ENCODE measurements at regions not wholly inside any gene's neighbourhood (a gene's known extent, or its start where the extent isn't known, plus 50 kb on each side); places are given as distances from the start of the nearest gene placed in this dataset.

- TF ChIP-seq FOXM1 (IDR thresholded peaks at IDR 0.05; ENCODE audit: borderline replicate concordance) (no peak), SUZ12 (IDR thresholded peaks at IDR 0.05) (no peak), TARDBP (IDR thresholded peaks at IDR 0.05) (no peak), BHLHE40 (IDR thresholded peaks at IDR 0.05; ENCODE audit: borderline replicate concordance) (no peak), FOXA1 (IDR thresholded peaks at IDR 0.05) (no peak), PKNOX1 (IDR thresholded peaks at IDR 0.05) (no peak), CTBP1 (IDR thresholded peaks at IDR 0.05; ENCODE audit: borderline replicate concordance) (no peak), SP1 (IDR thresholded peaks at IDR 0.05) (no peak), ELF4 (IDR thresholded peaks at IDR 0.05) (no peak), NFRKB (IDR thresholded peaks at IDR 0.05) (no peak), L3MBTL2 (conservative IDR thresholded peaks at IDR 0.05) (no peak), FOXK2 (IDR thresholded peaks at IDR 0.05) (no peak), LEF1 (IDR thresholded peaks at IDR 0.05; ENCODE audit: borderline replicate concordance) (no peak), ARNT (IDR thresholded peaks at IDR 0.05) (no peak)
These were observed 222.1 kb downstream of the ZIC5 start for GRCh38 chr13:99749271-99750019.

Data from HEK293T (cell line).